ENCODE measurements at regions not wholly inside any gene's neighbourhood (a gene's known extent, or its start where the extent isn't known, plus 50 kb on each side); places are given as distances from the start of the nearest gene placed in this dataset.

DNA sequence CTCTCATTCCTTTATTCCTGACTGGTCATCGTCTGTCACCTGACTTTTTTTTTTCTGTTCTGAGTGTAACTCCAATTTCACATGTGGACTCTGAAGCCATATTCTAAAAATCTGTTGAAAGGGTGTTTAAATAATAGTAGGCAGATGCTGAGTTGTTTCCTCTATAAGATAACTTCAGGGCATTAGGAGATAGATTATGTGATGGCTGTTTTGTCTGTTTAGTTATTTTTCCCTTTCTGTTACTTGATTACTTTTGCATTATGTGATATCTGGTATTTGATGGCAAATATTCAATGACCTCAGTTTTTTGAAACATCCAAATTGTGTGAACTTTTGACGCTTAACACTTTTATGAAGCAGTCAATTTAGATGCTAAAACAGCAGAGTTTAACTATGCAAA lies 486.0 kb downstream of the BCKDHB start:
- TF ChIP-seq POLR2AphosphoS5 (IDR thresholded peaks at IDR 0.05; ENCODE audit: low read depth, low read length) (no peak), POLR2A (IDR thresholded peaks at IDR 0.05; ENCODE audit: low read depth, low read length) (no peak)
